ENCODE measurements at regions not wholly inside any gene's neighbourhood (a gene's known extent, or its start where the extent isn't known, plus 50 kb on each side); places are given as distances from the start of the nearest gene placed in this dataset.

- Histone ChIP-seq H3K18ac (ENCODE audit: extremely low read depth, low read length) (no peak overlapping the region), H2BK15ac (ENCODE audit: low read length) (no peak overlapping the region), H4K91ac (replicated peaks; ENCODE audit: insufficient read length, low read length) (no peak overlapping the region), H2BK120ac (replicated peaks; ENCODE audit: low read depth, low read length) (no peak overlapping the region), H2BK5ac (ENCODE audit: low read depth, low read length) (no peak overlapping the region), H2BK20ac (ENCODE audit: low read length) (no peak overlapping the region), H3K27ac (ENCODE audit: low read depth, low read length) (no peak overlapping the region), H3K4me3 (ENCODE audit: extremely low read depth in 1 of 4, insufficient read depth in 2 of 4, low read depth in 3 of 4, low read length in 4 of 4) (no peak overlapping the region), H2AK5ac (ENCODE audit: low read depth, low read length) (no peak overlapping the region), H3K4me2 (ENCODE audit: insufficient read depth in 1 of 2, low read depth in 2 of 2, low read length in 2 of 2) (no peak overlapping the region), H4K5ac (ENCODE audit: insufficient read length, low read depth, low read length) (no peak overlapping the region), H2BK12ac (ENCODE audit: low read depth, low read length) (no peak overlapping the region), H3K36me3 (ENCODE audit: control insufficient read depth in 2 of 4, insufficient read depth in 4 of 4, low read length in 3 of 4) (no peaks in the 10 kb centered on the region), H3K27me3 (replicated peaks in 1 of 4; ENCODE audit: control insufficient read depth in 3 of 4, extremely low read depth in 1 of 4, insufficient read depth in 3 of 4, low read length in 3 of 4) (no peaks in the 10 kb centered on the region), H3K23ac (ENCODE audit: insufficient read length) (no peak overlapping the region), H3K56ac (replicated peaks; ENCODE audit: insufficient read length, low read depth, low read length) (no peak overlapping the region), H3K9me3 (ENCODE audit: insufficient read depth in 2 of 2, low read depth in 1 of 2, low read length in 1 of 2) (no peaks in the 10 kb centered on the region), H2AFZ (ENCODE audit: low read length) (no peak overlapping the region), H3K14ac (ENCODE audit: insufficient read length) (no peak overlapping the region), H3K79me2 (ENCODE audit: control insufficient read depth in 1 of 2, insufficient read depth in 2 of 2, low read length in 2 of 2) (no peaks in the 10 kb centered on the region), H3K4me1 (replicated peaks in 1 of 4; ENCODE audit: control insufficient read depth in 3 of 4, insufficient read depth in 4 of 4, low read length in 3 of 4) (peaks cover 0 to 5% (median 2%) of the 10 kb centered on the region in 4 experiments; a peak in 3 of 7 replicates), H3K9ac (replicated peaks in 1 of 4; ENCODE audit: extremely low read depth in 1 of 4, low read depth in 3 of 4, low read length in 3 of 4) (no peak overlapping the region), H3K23me2 (ENCODE audit: low read depth, low read length) (no peaks in the 10 kb centered on the region), H4K8ac (ENCODE audit: extremely low read depth, insufficient read depth, low read length) (no peak overlapping the region), H3K79me1 (ENCODE audit: low read depth, low read length) (no peaks in the 10 kb centered on the region), H3K4ac (replicated peaks; ENCODE audit: insufficient read length, low read depth, low read length) (no peak overlapping the region), H4K20me1 (replicated peaks in 1 of 2; ENCODE audit: control insufficient read depth in 1 of 2, insufficient read depth in 2 of 2, low read length in 2 of 2) (no peaks in the 10 kb centered on the region)
- TF ChIP-seq TBP (IDR thresholded peaks at IDR 0.05; ENCODE audit: low read depth, low read length) (no peak), CHD1 (IDR thresholded peaks at IDR 0.05; ENCODE audit: low read depth, low read length) (no peak), SP1 (IDR thresholded peaks at IDR 0.05; ENCODE audit: low read depth, low read length) (no peak), BCL11A (IDR thresholded peaks at IDR 0.05; ENCODE audit: low read depth in 2 of 2, low read length in 2 of 2) (no peak), CEBPB (IDR thresholded peaks at IDR 0.05; ENCODE audit: low read depth, low read length) (no peak), CBX8 (IDR thresholded peaks at IDR 0.05; ENCODE audit: borderline replicate concordance, low read depth, low read length) (no peak), POLR2AphosphoS5 (IDR thresholded peaks at IDR 0.05; ENCODE audit: low read depth, low read length) (no peak), KDM1A (IDR thresholded peaks at IDR 0.05; ENCODE audit: borderline replicate concordance, low read length) (no peak), KDM5A (IDR thresholded peaks at IDR 0.05; ENCODE audit: low read length) (no peak)
- CTCF ChIA-PET (ENCODE audit: partially characterized antibody), result interaction anchor here (1.2 to 1.3 kb wide), 2 partner anchors 45 to 46 kb away, joined by 3 to 7 read pairs; no protein-coding TSS in a partner anchor
- 68% methylated on average over 2 of the region's 5 CpGs; no CpG with 5 or more reads in 1 of the 2 experiments for WGBS, 2 experiments (ENCODE audit: extremely low coverage in 1 of 2, insufficient coverage in 1 of 2, insufficient read length in 1 of 2, insufficient replicate concordance in 2 of 2, low coverage in 1 of 2, low lambda C conversion rate in 2 of 2, missing lambda C conversion rate in 1 of 2)
- POLR2A ChIA-PET (ENCODE audit: partially characterized antibody), result no interaction called here
- DNase-seq (ENCODE audit: low read depth in 1 of 2, low spot score in 2 of 2), result no peak
- FAIRE-seq, result no peak
Observed at GRCh38 chrX:10677490-10677889, 57.1 kb upstream of the MID1 start.
